ENCODE measurements at regions not wholly inside any gene's neighbourhood (a gene's known extent, or its start where the extent isn't known, plus 50 kb on each side); places are given as distances from the start of the nearest gene placed in this dataset.

- TF ChIP-seq CTCF (IDR thresholded peaks at IDR 0.05) (no peak), POLR2A (IDR thresholded peaks at IDR 0.05) (no peak)
These were observed 77.7 kb upstream of the DBX2 start for GRCh38 chr12:45128637-45129036.

All from Peyer's patch (tissue), 4 donors.